DND-41 (cell line): ENCODE measurements at regions not wholly inside any gene's neighbourhood (a gene's known extent, or its start where the extent isn't known, plus 50 kb on each side); places are given as distances from the start of the nearest gene placed in this dataset.

Experiments used
- ATAC-seq: fragments of 200-7000 bp; cut with Tn5 transposase; 3 replicates; pipeline ENCODE4 v1.9.1; 2021; ENCODE audit warnings: low read depth; ENCODE audit not compliant: insufficient read depth
- DNase-seq: peaks from one replicate; pipeline ENCODE4 v3.0.0-alpha.2; 2020
- H2AFZ ChIP-seq: 2 replicates; pipeline ENCODE4 v1.6.0; 2012; ENCODE audit warnings: low read depth, low read length
- H3K27ac ChIP-seq: 2 replicates; pipeline ENCODE4 v1.5.1; 2012; ENCODE audit warnings: low read length, inconsistent platforms
- H3K27me3 ChIP-seq: fragments of 200-600 bp; sonication (generic); 2 replicates; pipeline ENCODE4 v1.6.0; 2012; ENCODE audit warnings: low read length, mild to moderate bottlenecking, inconsistent platforms; ENCODE audit not compliant: insufficient read depth, poor library complexity
- H3K36me3 ChIP-seq: 2 replicates; pipeline ENCODE4 v1.5.1; 2012; ENCODE audit warnings: low read length, inconsistent platforms; ENCODE audit not compliant: insufficient read depth
- H3K4me1 ChIP-seq: 2 replicates; pipeline ENCODE4 v1.5.1; 2012; ENCODE audit warnings: mild to moderate bottlenecking, low read length; ENCODE audit not compliant: insufficient read depth
- H3K4me2 ChIP-seq: 2 replicates; pipeline ENCODE4 v1.6.0; 2012; ENCODE audit warnings: mild to moderate bottlenecking, moderate library complexity, low read length, inconsistent platforms; ENCODE audit not compliant: insufficient read depth
- H3K4me3 ChIP-seq, 2 experiments: fragments of 200-600 bp in 1 of 2; shearing (Covaris generic) in 1 of 2; 2 replicates each; pipeline ENCODE4 v1.5.1; 2012 to 2016; ENCODE audit warnings: inconsistent platforms in 2 of 2, low read length in 2 of 2, mild to moderate bottlenecking in 2 of 2, low read depth in 1 of 2, moderate library complexity in 1 of 2
- H3K79me2 ChIP-seq: 2 replicates; pipeline ENCODE4 v1.6.0; 2012; ENCODE audit warnings: low read length, inconsistent platforms; ENCODE audit not compliant: insufficient read depth
- H3K9ac ChIP-seq: 2 replicates; pipeline ENCODE4 v1.6.0; 2012; ENCODE audit warnings: low read depth, mild to moderate bottlenecking, inconsistent platforms, low read length, moderate library complexity
- H3K9me3 ChIP-seq: 2 replicates; pipeline ENCODE4 v1.5.1; 2012; ENCODE audit warnings: low read length, moderate library complexity, mild to moderate bottlenecking, inconsistent platforms; ENCODE audit not compliant: insufficient read depth, severe bottlenecking
- H4K20me1 ChIP-seq: 2 replicates; pipeline ENCODE4 v1.6.0; 2012; ENCODE audit warnings: low read length; ENCODE audit not compliant: insufficient read depth
- CTCF ChIP-seq: IDR thresholded peaks from 2 replicates; pipeline ENCODE4 v1.5.1; 2012; ENCODE audit warnings: borderline replicate concordance, low read length, moderate library complexity, mild to moderate bottlenecking; ENCODE audit not compliant: poor library complexity, severe bottlenecking; ENCODE audit errors: extremely low read depth
- EZH2 ChIP-seq: IDR thresholded peaks from 3 replicates; pipeline ENCODE4 v1.6.1; 2012; ENCODE audit warnings: borderline replicate concordance, low read depth, mild to moderate bottlenecking, moderate library complexity, low read length, inconsistent platforms; ENCODE audit not compliant: severe bottlenecking

GRCh38 chr11:123298488-123299447 is 103.7 kb upstream of the CLMP start:
- no peaks in the 10 kb centered on the region for H3K4me1 ChIP-seq
- H3K36me3 ChIP-seq, result no peaks in the 10 kb centered on the region
- no peak for TF ChIP-seq CTCF
- no peak for TF ChIP-seq EZH2
- H3K9ac ChIP-seq, result no peak overlapping the region
- no peak overlapping the region for H3K27ac ChIP-seq
- no peaks in the 10 kb centered on the region for H3K27me3 ChIP-seq
- no peaks in the 10 kb centered on the region for H3K79me2 ChIP-seq
- no peaks in the 10 kb centered on the region for H4K20me1 ChIP-seq
- no peak for DNase-seq
- no peak overlapping the region for H3K4me3 ChIP-seq
- H3K9me3 ChIP-seq, result no peaks in the 10 kb centered on the region
- no peak overlapping the region for H2AFZ ChIP-seq
- no peak overlapping the region for H3K4me2 ChIP-seq
- ATAC-seq, result no peak

GRCh38 chr11:123292647-123293046 is 97.6 kb upstream of the CLMP start:
- Histone ChIP-seq H3K9me3 (no peaks in the 10 kb centered on the region), H2AFZ (no peak overlapping the region), H3K9ac (no peak overlapping the region), H3K4me1 (no peaks in the 10 kb centered on the region), H3K4me3 (no peak overlapping the region), H3K36me3 (no peaks in the 10 kb centered on the region), H3K4me2 (no peak overlapping the region), H3K79me2 (no peaks in the 10 kb centered on the region), H3K27me3 (no peaks in the 10 kb centered on the region), H4K20me1 (no peaks in the 10 kb centered on the region), H3K27ac (no peak overlapping the region)
- no peak for DNase-seq
- TF ChIP-seq EZH2, result no peak
- TF ChIP-seq CTCF, result no peak
- no peak for ATAC-seq

GRCh38 chr11:123291201-123291869 is 96.3 kb upstream of the CLMP start:
- Histone ChIP-seq H3K79me2 (no peaks in the 10 kb centered on the region), H3K27me3 (no peaks in the 10 kb centered on the region), H4K20me1 (no peaks in the 10 kb centered on the region), H3K27ac (no peak overlapping the region), H3K36me3 (no peaks in the 10 kb centered on the region), H3K4me2 (no peak overlapping the region), H3K9me3 (no peaks in the 10 kb centered on the region), H3K4me3 (no peak overlapping the region), H3K4me1 (no peaks in the 10 kb centered on the region), H3K9ac (no peak overlapping the region), H2AFZ (no peak overlapping the region)
- TF ChIP-seq CTCF (no peak), EZH2 (no peak)
- no peak for ATAC-seq
- no peak for DNase-seq
